Activated T-cell treated with anti-CD3 and anti-CD28 coated beads, Interleukin-2, amount 50 U/mL, for 48 hours (primary cell): ENCODE measurements at regions not wholly inside any gene's neighbourhood (a gene's known extent, or its start where the extent isn't known, plus 50 kb on each side); places are given as distances from the start of the nearest gene placed in this dataset.

ENCODE experiments used
- DNase-seq, 2 experiments: peaks; one replicate each; pipeline ENCODE4 v3.0.0-alpha.2; 2020

GRCh38 chr14:101069228-101069549 lies 165.7 kb upstream of the RTL1 start:
- no peak for DNase-seq

GRCh38 chr14:101069666-101070362 lies 166.3 kb upstream of the RTL1 start:
- DNase-seq: no peak

GRCh38 chr14:101070540-101071492 lies 167.3 kb upstream of the RTL1 start:
- no peak for DNase-seq

GRCh38 chr14:101071493-101071906 lies 168.0 kb upstream of the RTL1 start:
- DNase-seq: no peak

GRCh38 chr14:101072070-101072469 lies 168.5 kb upstream of the RTL1 start:
- no peak for DNase-seq

GRCh38 chr14:101072531-101072930 lies 169.0 kb upstream of the RTL1 start:
- DNase-seq: no peak

GRCh38 chr14:101072945-101073597 lies 169.5 kb upstream of the RTL1 start:
- peak; percentile 46 to 55 for DNase-seq

GRCh38 chr14:101073598-101073965 lies 170.1 kb upstream of the RTL1 start:
- no peak for DNase-seq

- DNase-seq: peak in 1 of 2 experiments; percentile 10
Measured at GRCh38 chr14:101074196-101075024, 170.9 kb upstream of the RTL1 start.

GRCh38 chr14:101075025-101075800 lies 171.7 kb upstream of the RTL1 start:
- DNase-seq: peak in 1 of 2 experiments; percentile 15

- DNase-seq: peak in 1 of 2 experiments; percentile 7
Measured at GRCh38 chr14:101075801-101076413, 172.4 kb upstream of the RTL1 start.

GRCh38 chr14:101076451-101077198 lies 173.1 kb upstream of the RTL1 start:
- DNase-seq: peak in 1 of 2 experiments; percentile 7

- DNase-seq: peak in 1 of 2 experiments; percentile 20
Measured at GRCh38 chr14:101077481-101078074, 174.1 kb upstream of the RTL1 start.

- peak in 1 of 2 experiments; percentile 2 for DNase-seq
Measured at GRCh38 chr14:101078170-101078891, 174.8 kb upstream of the RTL1 start.

GRCh38 chr14:101078892-101079221 lies 175.3 kb upstream of the RTL1 start:
- no peak for DNase-seq

- DNase-seq: no peak
Measured at GRCh38 chr14:101080922-101081593, 177.5 kb upstream of the RTL1 start.

- DNase-seq: no peak
Measured at GRCh38 chr14:101082036-101082435, 178.5 kb upstream of the RTL1 start.

GRCh38 chr14:101082436-101083384 lies 179.2 kb upstream of the RTL1 start:
- DNase-seq: no peak
